PFSK-1 (cell line): ENCODE measurements at regions not wholly inside any gene's neighbourhood (a gene's known extent, or its start where the extent isn't known, plus 50 kb on each side); places are given as distances from the start of the nearest gene placed in this dataset.

Source experiments
- POLR2AphosphoS5 ChIP-seq: IDR thresholded peaks from 2 replicates; pipeline ENCODE4 v1.6.1; 2012; ENCODE audit warnings: low read depth, mild to moderate bottlenecking, control low read depth, low read length, moderate library complexity
- REST ChIP-seq, 2 experiments: IDR thresholded peaks; 2 replicates each; pipeline versions ENCODE4 v1.6.1 to v1.8.0; 2011 to 2012; ENCODE audit warnings: low read depth in 2 of 2, low read length in 2 of 2, control low read depth in 1 of 2, inconsistent platforms in 1 of 2, mild to moderate bottlenecking in 1 of 2, moderate library complexity in 1 of 2; ENCODE audit not compliant: insufficient read depth in 1 of 2
- SIN3A ChIP-seq: IDR thresholded peaks from 2 replicates; pipeline ENCODE4 v1.6.1; 2012; ENCODE audit warnings: mild to moderate bottlenecking, low read length, moderate library complexity, borderline replicate concordance; ENCODE audit not compliant: insufficient read depth
- TAF1 ChIP-seq: IDR thresholded peaks from 2 replicates; pipeline ENCODE4 v1.6.1; 2012; ENCODE audit warnings: low read length, control low read depth, borderline replicate concordance; ENCODE audit not compliant: insufficient read depth

- no peak for TF ChIP-seq POLR2AphosphoS5
- TF ChIP-seq REST (IDR thresholded peaks at IDR 0.05; ENCODE audit: insufficient read depth in 1 of 2, low read depth in 2 of 2, low read length in 2 of 2) = no peak
- no peak for TF ChIP-seq SIN3A
- no peak for TF ChIP-seq TAF1
Observed at GRCh38 chr4:137952116-137952515, 290.0 kb downstream of the SLC7A11 start.
